H1 (cell line): ENCODE measurements at regions not wholly inside any gene's neighbourhood (a gene's known extent, or its start where the extent isn't known, plus 50 kb on each side); places are given as distances from the start of the nearest gene placed in this dataset.

ENCODE experiments used
- CTCF ChIA-PET: fragments of 300-600 bp; sonication (Branson Sonifier 250); formaldehyde crosslinking; loops from one replicate; lab custom pipeline; 2021; ENCODE audit not compliant: partially characterized antibody; lab: Charles Lee
- POLR2A ChIA-PET: fragments of 300-600 bp; sonication (Branson Sonifier 250); formaldehyde crosslinking; loops from one replicate; lab custom pipeline; 2021; ENCODE audit warnings: inconsistent platforms; ENCODE audit not compliant: partially characterized antibody; lab: Charles Lee
- DNase-seq, 2 experiments: peaks; one replicate each; pipeline versions ENCODE4 v3.0.0 to v3.0.0-alpha.2; 2010 to 2022; ENCODE audit warnings: low spot score in 2 of 2, low read depth in 1 of 2, mixed read lengths in 1 of 2
- FAIRE-seq: peaks from 2 replicates; lab custom pipeline; 2011; peaks lifted over from hg19 to GRCh38; lab: Jason Lieb, UNC
- H2AFZ ChIP-seq: 2 replicates; pipeline ENCODE4 v1.8.1; 2012; ENCODE audit warnings: low read length, inconsistent platforms
- H2AK5ac ChIP-seq: 2 replicates; pipeline ENCODE4 v1.6.1; 2013; ENCODE audit warnings: low read depth, low read length
- H2BK120ac ChIP-seq: replicated peaks from 2 replicates; pipeline ENCODE3; 2013; ENCODE audit warnings: low read depth, low read length, inconsistent platforms
- H2BK12ac ChIP-seq: 2 replicates; pipeline ENCODE4 v1.6.1; 2013; ENCODE audit warnings: low read depth, low read length
- H2BK15ac ChIP-seq: 2 replicates; pipeline ENCODE4 v1.6.1; 2013; ENCODE audit warnings: low read length
- H2BK20ac ChIP-seq: 2 replicates; pipeline ENCODE4 v1.6.1; 2013; ENCODE audit warnings: low read length
- H2BK5ac ChIP-seq: 2 replicates; pipeline ENCODE4 v1.6.1; 2013; ENCODE audit warnings: low read depth, low read length
- H3K14ac ChIP-seq: 2 replicates; pipeline ENCODE4 v1.6.1; 2013; ENCODE audit warnings: inconsistent platforms; ENCODE audit not compliant: insufficient read length
- H3K18ac ChIP-seq: 2 replicates; pipeline ENCODE4 v1.6.1; 2013; ENCODE audit warnings: low read length; ENCODE audit errors: extremely low read depth
- H3K23ac ChIP-seq: 2 replicates; pipeline ENCODE4 v1.6.1; 2013; ENCODE audit warnings: inconsistent platforms; ENCODE audit not compliant: insufficient read length
- H3K23me2 ChIP-seq: 2 replicates; pipeline ENCODE4 v1.6.1; 2013; ENCODE audit warnings: low read depth, low read length
- H3K27ac ChIP-seq: 2 replicates; pipeline ENCODE4 v1.6.1; 2011; ENCODE audit warnings: low read depth, low read length, inconsistent platforms
- H3K27me3 ChIP-seq, 4 experiments: replicated peaks in 1 of 4; 1 replicate in 1 of 4; 2 replicates in 3 of 4; pipeline versions ENCODE4 v1.6.1 to v1.8.1; 2011 to 2013; ENCODE audit warnings: low read length in 3 of 4, mild to moderate bottlenecking in 3 of 4, inconsistent platforms in 2 of 4, mixed read lengths in 2 of 4, moderate library complexity in 1 of 4; ENCODE audit not compliant: control insufficient read depth in 3 of 4, insufficient read depth in 3 of 4; ENCODE audit errors: extremely low read depth in 1 of 4
- H3K36me3 ChIP-seq, 4 experiments: 2 replicates each; pipeline versions ENCODE4 v1.6.1 to v1.8.1; 2011 to 2013; ENCODE audit warnings: mild to moderate bottlenecking in 4 of 4, low read length in 3 of 4, moderate library complexity in 2 of 4, control low read depth in 1 of 4, inconsistent platforms in 1 of 4; ENCODE audit not compliant: insufficient read depth in 4 of 4, control insufficient read depth in 2 of 4
- H3K4ac ChIP-seq: replicated peaks from 2 replicates; pipeline ENCODE3; 2013; ENCODE audit warnings: low read length, low read depth, mixed read lengths, inconsistent platforms; ENCODE audit not compliant: insufficient read length
- H3K4me1 ChIP-seq, 4 experiments: replicated peaks in 1 of 4; 1 replicate in 1 of 4; 2 replicates in 3 of 4; pipeline versions ENCODE4 v1.6.1 to v1.8.1; 2011 to 2013; ENCODE audit warnings: low read length in 3 of 4, inconsistent platforms in 2 of 4, mixed read lengths in 1 of 4; ENCODE audit not compliant: insufficient read depth in 4 of 4, control insufficient read depth in 3 of 4
- H3K4me2 ChIP-seq, 2 experiments: 2 replicates each; pipeline versions ENCODE4 v1.6.1 to v1.8.1; 2011 to 2013; ENCODE audit warnings: low read depth in 2 of 2, low read length in 2 of 2, control low read depth in 1 of 2, inconsistent platforms in 1 of 2, mild to moderate bottlenecking in 1 of 2; ENCODE audit not compliant: insufficient read depth in 1 of 2
- H3K4me3 ChIP-seq, 4 experiments: fragments of 200-600, 300-600 bp in 1 of 4; sonication (generic), shearing (Covaris generic), sonication (Bioruptor Twin) in 1 of 4; 2 replicates each; pipeline versions ENCODE4 v1.5.1 to v1.8.1; 2011 to 2016; ENCODE audit warnings: low read length in 4 of 4, low read depth in 3 of 4, control low read depth in 2 of 4, inconsistent platforms in 2 of 4, mild to moderate bottlenecking in 2 of 4, mixed read lengths in 1 of 4, moderate library complexity in 1 of 4; ENCODE audit not compliant: insufficient read depth in 2 of 4; ENCODE audit errors: extremely low read depth in 1 of 4
- H3K56ac ChIP-seq: replicated peaks from 2 replicates; pipeline ENCODE3; 2013; ENCODE audit warnings: low read depth, mild to moderate bottlenecking, mixed read lengths, low read length, inconsistent platforms; ENCODE audit not compliant: insufficient read length
- H3K79me1 ChIP-seq: 2 replicates; pipeline ENCODE4 v1.6.1; 2013; ENCODE audit warnings: low read depth, low read length, control low read depth
- H3K79me2 ChIP-seq, 2 experiments: 2 replicates each; pipeline versions ENCODE4 v1.6.1 to v1.8.1; 2012 to 2013; ENCODE audit warnings: low read length in 2 of 2, mild to moderate bottlenecking in 2 of 2, inconsistent platforms in 1 of 2; ENCODE audit not compliant: insufficient read depth in 2 of 2, control insufficient read depth in 1 of 2
- H3K9ac ChIP-seq, 4 experiments: replicated peaks in 1 of 4; 1 replicate in 1 of 4; 2 replicates in 3 of 4; pipeline versions ENCODE4 v1.6.1 to v1.8.1; 2011 to 2013; ENCODE audit warnings: low read depth in 3 of 4, low read length in 3 of 4, control low read depth in 2 of 4, mild to moderate bottlenecking in 2 of 4, moderate library complexity in 2 of 4, inconsistent platforms in 1 of 4; ENCODE audit errors: extremely low read depth in 1 of 4
- H3K9me3 ChIP-seq, 2 experiments: 2 replicates each; pipeline versions ENCODE4 v1.6.1 to v1.8.1; 2012 to 2013; ENCODE audit warnings: mild to moderate bottlenecking in 2 of 2, moderate library complexity in 2 of 2, control low read depth in 1 of 2, inconsistent platforms in 1 of 2, low read depth in 1 of 2, low read length in 1 of 2, mixed read lengths in 1 of 2; ENCODE audit not compliant: insufficient read depth in 2 of 2
- H4K20me1 ChIP-seq, 2 experiments: replicated peaks in 1 of 2; 2 replicates each; pipeline versions ENCODE3 to v1.8.1; 2011 to 2013; ENCODE audit warnings: inconsistent platforms in 2 of 2, low read length in 2 of 2, mild to moderate bottlenecking in 1 of 2; ENCODE audit not compliant: insufficient read depth in 2 of 2, control insufficient read depth in 1 of 2
- H4K5ac ChIP-seq: 2 replicates; pipeline ENCODE4 v1.6.1; 2013; ENCODE audit warnings: low read length, low read depth, mixed read lengths, inconsistent platforms; ENCODE audit not compliant: insufficient read length
- H4K8ac ChIP-seq: 2 replicates; pipeline ENCODE4 v1.8.0; 2013; ENCODE audit warnings: mild to moderate bottlenecking, moderate library complexity, low read length, inconsistent platforms; ENCODE audit not compliant: insufficient read depth; ENCODE audit errors: extremely low read depth
- H4K91ac ChIP-seq: replicated peaks from 2 replicates; pipeline ENCODE3; 2013; ENCODE audit warnings: low read length, mixed read lengths, inconsistent platforms; ENCODE audit not compliant: insufficient read length
- ASH2L ChIP-seq: fragments of 200-600, 300-600 bp; sonication (generic); IDR thresholded peaks from one replicate; pipeline ENCODE4 v1.7.1; 2017; ENCODE audit warnings: low read length
- CHD2 ChIP-seq: IDR thresholded peaks from 2 replicates; pipeline ENCODE4 v1.6.1; 2012; ENCODE audit warnings: low read length, improper control_type of control experiment
- CREB1 ChIP-seq: IDR thresholded peaks from 2 replicates; pipeline ENCODE4 v1.6.1; 2012; ENCODE audit warnings: inconsistent platforms
- GABPA ChIP-seq: IDR thresholded peaks from 2 replicates; pipeline ENCODE4 v1.6.1; 2011; ENCODE audit warnings: mild to moderate bottlenecking, low read length, moderate library complexity, borderline replicate concordance; ENCODE audit not compliant: insufficient read depth
- KDM5A ChIP-seq: fragments of 200-600 bp; IDR thresholded peaks from 2 replicates; pipeline ENCODE4 v1.7.1; 2012; ENCODE audit warnings: mild to moderate bottlenecking, low read length, inconsistent platforms, mixed read lengths
- RAD21 ChIP-seq, 2 experiments: IDR thresholded peaks in 1 of 2; conservative IDR thresholded peaks in 1 of 2; 2 replicates each; pipeline ENCODE4 v1.6.1; 2011; ENCODE audit warnings: low read depth in 2 of 2, low read length in 2 of 2, improper control_type of control experiment in 1 of 2, inconsistent platforms in 1 of 2, mild to moderate bottlenecking in 1 of 2, moderate library complexity in 1 of 2
- SUZ12 ChIP-seq: fragments of 200-600 bp; sonication (generic); IDR thresholded peaks from 2 replicates; pipeline ENCODE4 v1.6.1; 2012; ENCODE audit warnings: mild to moderate bottlenecking, inconsistent platforms, low read length, moderate library complexity, mixed read lengths
- YY1 ChIP-seq: IDR thresholded peaks from 2 replicates; pipeline ENCODE4 v1.6.1; 2011; ENCODE audit warnings: low read depth, mild to moderate bottlenecking, low read length
- WGBS, 2 experiments: shearing (Covaris generic) in 1 of 2; methylation state at CpG; one replicate each; pipeline versions ENCODE4 v1.1.6 to v1.1.7; 2013 to 2015; ENCODE audit warnings: low lambda C conversion rate in 2 of 2, mixed read lengths in 2 of 2, inconsistent platforms in 1 of 2, low coverage in 1 of 2, missing lambda C conversion rate in 1 of 2; ENCODE audit not compliant: insufficient replicate concordance in 2 of 2, insufficient coverage in 1 of 2, insufficient read length in 1 of 2; ENCODE audit errors: extremely low coverage in 1 of 2, missing lambda C conversion rate in 1 of 2; 5-methylcytosine and 5-hydroxymethylcytosine counted together

- H3K9ac ChIP-seq = no peak overlapping the region
- H3K14ac ChIP-seq = no peak overlapping the region
- H3K18ac ChIP-seq = no peak overlapping the region
- no peak overlapping the region for H3K56ac ChIP-seq
- no peak overlapping the region; the same call in 1 of the 2 replicates for H2AFZ ChIP-seq
- H2AK5ac ChIP-seq = no peak overlapping the region
- no peak overlapping the region for H3K23ac ChIP-seq
- no peak for TF ChIP-seq YY1
- TF ChIP-seq KDM5A = no peak
- no peak for TF ChIP-seq ASH2L
- no peak for TF ChIP-seq CHD2
- no peak for TF ChIP-seq RAD21 (IDR thresholded peaks at IDR 0.05 in 1 of 2, conservative IDR thresholded peaks at IDR 0.05 in 1 of 2; ENCODE audit: low read depth in 2 of 2, low read length in 2 of 2)
- no peak for TF ChIP-seq GABPA
- no peak for TF ChIP-seq SUZ12
- TF ChIP-seq CREB1 = no peak
- no peak overlapping the region for H2BK20ac ChIP-seq
- no peak overlapping the region for H2BK15ac ChIP-seq
- no peaks in the 10 kb centered on the region; a peak in 1 of 7 replicates for H3K4me1 ChIP-seq
- H4K91ac ChIP-seq = no peak overlapping the region
- 86% methylated on average over 11 of the region's 11 CpGs; no CpG with 5 or more reads in 1 of the 2 experiments for WGBS, 2 experiments
- H3K23me2 ChIP-seq = no peaks in the 10 kb centered on the region
- H2BK120ac ChIP-seq = no peak overlapping the region
- H3K79me1 ChIP-seq = no peaks in the 10 kb centered on the region
- ChIA-PET POLR2A (no interaction called here), CTCF (no interaction called here)
- FAIRE-seq = no peak
- no peaks in the 10 kb centered on the region for H3K36me3 ChIP-seq
- no peak overlapping the region for H4K8ac ChIP-seq
- no peak overlapping the region for H2BK5ac ChIP-seq
- H3K4me3 ChIP-seq = no peak overlapping the region
- no peak for DNase-seq
- no peak overlapping the region for H4K5ac ChIP-seq
- H3K4me2 ChIP-seq = no peak overlapping the region
- H3K27me3 ChIP-seq = no peaks in the 10 kb centered on the region
- H3K27ac ChIP-seq = no peak overlapping the region
- no peak overlapping the region for H2BK12ac ChIP-seq
- no peak overlapping the region for H3K4ac ChIP-seq
- no peaks in the 10 kb centered on the region for H4K20me1 ChIP-seq
- no peaks in the 10 kb centered on the region for H3K79me2 ChIP-seq
- H3K9me3 ChIP-seq = no peaks in the 10 kb centered on the region
Measured at GRCh38 chr2:4073026-4073569, 369.7 kb downstream of the DCDC2C start.
